Lower lobe of right lung (tissue), 2 donors: ENCODE measurements at regions not wholly inside any gene's neighbourhood (a gene's known extent, or its start where the extent isn't known, plus 50 kb on each side); places are given as distances from the start of the nearest gene placed in this dataset.
"Not testable (repeated sequence)": the region's sequence is repeated elsewhere in the genome, so short reads cannot be mapped to it uniquely, and the experiment has no call there.

Experiments used
- ATAC-seq, 2 donors: fragments of 200-7000 bp; cut with Tn5 transposase; one replicate each; pipeline ENCODE4 v1.9.1; 2020 to 2022; ENCODE audit warnings: mild to moderate bottlenecking in 2 of 2, moderate library complexity in 2 of 2
- DNase-seq: peaks from one replicate; pipeline ENCODE4 v3.0.0-alpha.2; 2020
- H3K27ac ChIP-seq: fragments of 200-600 bp; one replicate; pipeline ENCODE4 v1.8.0; 2022
- H3K27me3 ChIP-seq: fragments of 200-600 bp; one replicate; pipeline ENCODE4 v1.8.0; 2022; ENCODE audit warnings: low read depth
- H3K36me3 ChIP-seq: fragments of 200-600 bp; one replicate; pipeline ENCODE4 v1.8.0; 2022; ENCODE audit warnings: mild to moderate bottlenecking
- H3K4me1 ChIP-seq: fragments of 200-600 bp; one replicate; pipeline ENCODE4 v1.8.0; 2022
- H3K4me3 ChIP-seq: fragments of 200-600 bp; one replicate; pipeline ENCODE4 v1.8.0; 2022; ENCODE audit warnings: mild to moderate bottlenecking
- H3K9me3 ChIP-seq: fragments of 200-600 bp; one replicate; pipeline ENCODE4 v1.8.0; 2022
- CTCF ChIP-seq: fragments of 200-600 bp; IDR thresholded peaks from one replicate; pipeline ENCODE4 v1.8.0; 2022; ENCODE audit warnings: antibody characterized with exemption, mild to moderate bottlenecking
- intact Hi-C: fragments of 100-400 bp; cut with DNase I; formaldehyde crosslinking; loops from one replicate; pipeline ENCODE4 v1.11.0; 2022
- donor health status: DM: no; HTN: yes; CAD: no; lungs with severe emphysema.

DNA sequence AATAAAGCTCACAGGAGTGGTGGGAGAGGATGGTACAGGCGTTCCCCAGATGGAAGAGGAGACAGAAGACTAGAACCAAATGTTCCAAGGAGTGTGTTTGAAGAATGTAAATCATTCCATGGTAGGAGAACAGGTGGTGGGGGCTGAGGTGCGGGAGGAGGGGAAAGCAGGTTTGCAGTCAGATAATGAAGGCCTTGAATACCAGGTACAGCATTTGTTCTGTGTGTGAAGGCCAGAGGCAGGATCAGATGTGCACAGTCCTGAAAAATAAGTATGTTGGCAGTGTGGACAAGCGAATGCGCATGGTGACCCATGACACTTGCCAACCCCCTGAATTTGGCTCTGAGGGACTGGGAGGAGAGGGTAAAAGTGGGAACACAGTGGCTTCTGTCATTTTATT is 59.9 kb upstream of the ALDH1B1 start:
- Histone ChIP-seq H3K4me1 (no peaks in the 10 kb centered on the region), H3K36me3 (no peaks in the 10 kb centered on the region), H3K27ac (no peak overlapping the region), H3K9me3 (no peaks in the 10 kb centered on the region), H3K27me3 (no peaks in the 10 kb centered on the region), H3K4me3 (no peak overlapping the region)
- intact Hi-C loops, result no loop called here
- ATAC-seq, result no peak
- DNase-seq, result no peak
- no peak for TF ChIP-seq CTCF

DNA sequence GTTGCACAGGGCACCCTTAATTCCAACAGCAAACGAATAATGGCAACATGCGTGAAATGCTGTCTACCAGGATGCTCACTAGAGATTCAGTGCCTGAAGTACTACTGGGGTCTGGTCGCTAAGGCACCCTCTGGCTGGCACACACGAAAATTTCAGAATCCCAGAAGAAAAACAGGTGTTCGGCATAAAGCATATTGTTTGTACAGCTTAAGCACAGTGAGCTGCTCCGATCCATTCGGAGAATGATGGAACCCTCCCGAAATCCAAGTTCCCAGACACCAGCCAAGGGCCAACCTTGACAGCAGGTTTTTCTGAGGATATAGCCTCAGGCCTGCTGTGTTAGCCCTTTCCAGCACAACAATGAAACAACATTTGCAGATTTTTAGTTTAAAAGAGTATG is 61.4 kb upstream of the ALDH1B1 start:
- Histone ChIP-seq H3K9me3 (no peaks in the 10 kb centered on the region), H3K4me3 (no peak overlapping the region), H3K27ac (no peak overlapping the region), H3K36me3 (no peaks in the 10 kb centered on the region), H3K27me3 (no peaks in the 10 kb centered on the region), H3K4me1 (no peaks in the 10 kb centered on the region)
- no peak for TF ChIP-seq CTCF
- DNase-seq, result no peak
- intact Hi-C loops, result no loop called here
- ATAC-seq, result no peak

GRCh38 chr9:38329968-38330367 is 62.5 kb upstream of the ALDH1B1 start:
- Histone ChIP-seq H3K4me3 (no peak overlapping the region), H3K4me1 (no peaks in the 10 kb centered on the region), H3K36me3 (no peaks in the 10 kb centered on the region), H3K9me3 (no peaks in the 10 kb centered on the region), H3K27ac (no peak overlapping the region), H3K27me3 (no peaks in the 10 kb centered on the region)
- no peak for TF ChIP-seq CTCF
- ATAC-seq (no peak), DNase-seq (no peak)
- intact Hi-C loops, result no loop called here

DNA sequence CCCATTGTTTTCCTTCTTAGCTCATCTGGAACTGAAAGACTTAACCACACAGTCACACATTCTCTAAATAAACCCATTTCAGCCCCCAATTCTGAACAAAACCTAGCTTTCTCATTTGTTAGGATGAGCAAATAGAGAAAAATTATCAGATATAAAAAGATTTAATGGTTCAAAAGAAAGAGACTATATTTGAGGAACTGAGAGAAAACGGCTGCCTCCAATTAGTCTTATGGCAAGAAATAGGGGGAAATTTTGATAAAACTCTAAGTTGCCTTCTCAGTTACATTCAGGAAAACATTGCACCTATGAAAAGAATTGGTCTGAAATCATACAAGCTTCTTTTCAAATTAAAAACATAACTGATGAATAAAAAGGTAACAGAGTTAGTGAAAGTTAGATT is 63.7 kb upstream of the ALDH1B1 start:
- H3K27ac ChIP-seq, result no peak overlapping the region
- no peaks in the 10 kb centered on the region for H3K27me3 ChIP-seq
- no peaks in the 10 kb centered on the region for H3K4me1 ChIP-seq
- no peak for TF ChIP-seq CTCF
- intact Hi-C loops, result no loop called here
- H3K36me3 ChIP-seq, result no peaks in the 10 kb centered on the region
- DNase-seq (no peak), ATAC-seq (no peak)
- H3K4me3 ChIP-seq, result no peak overlapping the region
- no peaks in the 10 kb centered on the region for H3K9me3 ChIP-seq

GRCh38 chr9:38326122-38326521 is 66.4 kb upstream of the ALDH1B1 start:
- H3K9me3 ChIP-seq, result no peaks in the 10 kb centered on the region
- no peak overlapping the region for H3K27ac ChIP-seq
- H3K36me3 ChIP-seq, result no peaks in the 10 kb centered on the region
- no peak for TF ChIP-seq CTCF
- H3K4me3 ChIP-seq, result no peak overlapping the region
- intact Hi-C loops, result no loop called here
- no peaks in the 10 kb centered on the region for H3K27me3 ChIP-seq
- H3K4me1 ChIP-seq, result no peaks in the 10 kb centered on the region
- no peak for DNase-seq
- ATAC-seq, result no peak

- ATAC-seq, H3K27ac ChIP-seq, H3K36me3 ChIP-seq, H3K4me3 ChIP-seq, H3K9me3 ChIP-seq, DNase-seq, H3K4me1 ChIP-seq, H3K27me3 ChIP-seq, intact Hi-C loops: not testable (repeated sequence)
Measured at GRCh38 chr9:38324213-38324612, 68.3 kb upstream of the ALDH1B1 start.
